GM20000 (cell line): ENCODE measurements at regions not wholly inside any gene's neighbourhood (a gene's known extent, or its start where the extent isn't known, plus 50 kb on each side); places are given as distances from the start of the nearest gene placed in this dataset.

ENCODE experiments used
- DNase-seq: peaks from one replicate; pipeline ENCODE4 v3.0.0; 2012; ENCODE audit warnings: low spot score
- CTCF ChIP-seq: IDR thresholded peaks from 2 replicates; pipeline ENCODE4 v1.5.1; 2012; ENCODE audit warnings: mild to moderate bottlenecking, control low read depth; ENCODE audit errors: extremely low read depth, missing control alignments

DNA sequence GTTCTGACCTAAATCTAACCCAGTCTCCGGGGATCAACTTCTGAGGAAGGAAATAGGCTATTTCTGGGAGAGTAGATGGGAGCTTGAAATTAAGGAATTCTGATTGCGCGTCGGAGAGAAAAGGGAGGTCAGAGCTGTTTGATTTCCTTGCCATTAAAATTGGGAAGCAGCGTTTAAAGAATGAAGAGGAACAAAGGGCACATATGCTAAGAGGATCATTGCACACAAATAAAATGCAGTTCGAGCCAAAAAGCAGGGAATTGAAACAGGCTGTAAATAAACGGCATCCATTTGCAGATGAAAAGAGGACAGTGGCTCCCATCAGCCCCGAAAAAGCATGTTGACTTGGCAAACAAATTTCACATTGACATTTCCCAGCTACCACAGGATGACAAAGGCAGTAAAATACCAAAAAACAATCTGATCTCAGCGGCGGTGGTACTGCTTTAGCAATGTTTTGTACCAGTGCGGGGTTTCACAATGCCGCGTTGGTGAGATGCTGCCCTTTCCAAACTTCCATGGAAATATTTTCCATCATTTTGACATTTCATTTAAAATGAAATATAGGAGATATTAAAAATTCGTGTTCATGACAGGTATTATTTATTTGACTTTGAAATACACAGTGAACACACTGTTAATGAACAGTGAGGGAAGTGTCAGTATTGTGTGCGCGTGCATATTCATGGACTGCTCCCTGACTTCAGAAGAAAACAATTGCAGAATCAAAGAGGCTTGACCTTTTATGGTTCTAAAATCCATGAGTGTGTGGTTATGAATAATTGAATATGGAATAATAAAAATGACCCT is 108.8 kb downstream of the SQOR start:
- TF ChIP-seq CTCF = no peak
- DNase-seq = no peak

DNA sequence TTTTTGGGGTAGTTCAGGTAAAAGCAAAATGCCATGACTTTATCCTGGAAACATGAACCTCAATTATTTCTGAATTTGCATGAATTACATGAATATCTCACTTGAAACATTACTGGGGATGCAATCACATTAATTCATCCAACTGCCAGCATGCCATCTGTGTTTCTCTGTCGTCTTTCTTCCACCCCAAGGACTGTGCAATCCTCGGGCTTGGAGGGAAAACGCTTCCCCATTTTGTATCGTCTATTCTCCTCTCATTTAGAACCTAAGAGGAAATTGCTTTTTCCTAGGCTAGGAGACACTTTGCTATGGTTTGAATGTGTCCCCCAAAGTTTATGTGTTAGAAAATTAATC is 109.4 kb downstream of the SQOR start:
- TF ChIP-seq CTCF = no peak
- DNase-seq = no peak

DNA sequence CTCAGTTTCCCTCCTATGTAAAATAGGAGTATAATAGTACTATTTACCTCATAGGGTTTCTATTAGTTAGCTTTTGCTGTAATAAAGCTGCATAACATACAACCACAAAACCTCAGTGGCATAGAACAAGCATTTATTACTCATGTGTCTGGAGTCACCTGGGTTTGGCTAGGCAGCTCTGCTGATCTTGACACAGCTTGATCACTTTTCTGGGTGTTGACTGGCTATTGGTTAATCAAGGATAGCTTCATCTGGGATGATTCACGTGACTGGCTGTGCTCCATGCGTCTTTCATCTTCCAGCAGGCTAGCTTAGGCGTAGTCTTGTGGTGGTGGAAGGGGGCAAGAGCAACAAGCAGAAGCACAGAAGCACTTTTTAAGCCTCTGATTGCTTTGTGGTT is 112.6 kb downstream of the SQOR start:
- DNase-seq = no peak
- no peak for TF ChIP-seq CTCF

DNA sequence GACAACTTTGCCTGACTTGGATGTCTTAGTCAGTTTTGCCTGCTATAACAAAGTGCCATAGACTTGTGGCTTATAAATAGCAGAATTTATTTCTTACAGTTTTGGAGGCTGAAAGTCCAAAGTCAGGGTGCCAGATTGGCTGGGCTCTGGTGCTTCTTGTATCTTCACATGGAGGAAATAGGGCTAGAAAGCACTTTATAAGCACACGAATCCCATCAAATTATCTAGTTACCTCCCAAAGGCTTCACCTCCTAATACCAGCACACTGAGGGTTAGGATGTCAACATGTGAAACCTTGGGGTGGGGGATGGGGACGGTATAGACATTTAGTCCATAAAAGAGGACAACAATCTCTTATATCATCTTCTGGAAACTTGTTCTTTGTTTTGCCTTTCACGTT is 116.8 kb downstream of the SQOR start:
- DNase-seq = no peak
- TF ChIP-seq CTCF = no peak

- no peak for DNase-seq
- no peak for TF ChIP-seq CTCF
Measured at GRCh38 chr15:45759936-45760335, 125.1 kb downstream of the SQOR start.

GRCh38 chr15:45762726-45763125 is 127.9 kb downstream of the SQOR start:
- no peak for DNase-seq
- no peak for TF ChIP-seq CTCF

DNA sequence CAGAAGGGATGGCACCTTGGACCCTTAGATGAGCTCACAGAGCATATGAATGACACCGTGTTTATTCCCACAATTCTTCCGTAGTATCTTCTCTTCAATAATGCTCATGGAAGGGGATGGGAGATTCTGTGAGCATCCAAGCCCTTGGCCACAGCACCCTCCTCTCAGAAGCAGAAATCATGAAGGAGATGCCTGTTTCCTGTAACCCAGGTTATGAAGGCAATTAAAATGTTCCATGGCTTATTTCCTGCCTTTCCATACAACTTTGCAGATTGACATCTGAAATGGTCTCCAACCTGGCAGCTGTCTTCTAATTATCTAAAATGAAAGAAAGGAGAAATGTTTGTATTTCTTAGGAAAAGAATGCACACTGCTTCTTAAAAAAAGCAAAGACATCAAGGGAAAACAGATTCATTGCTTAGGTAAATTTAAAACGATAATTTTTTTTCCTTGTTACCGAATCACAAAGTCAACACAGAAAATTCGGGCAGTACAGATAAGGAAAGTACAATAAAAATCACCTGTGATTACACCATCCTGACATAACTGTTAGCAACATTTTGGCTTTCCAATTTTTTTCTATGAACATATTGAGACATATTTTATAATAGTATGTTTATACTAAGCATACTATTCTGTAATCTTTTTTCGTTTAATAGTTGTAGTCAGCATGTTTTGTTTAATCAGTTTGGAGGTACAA is 128.5 kb downstream of the SQOR start:
- TF ChIP-seq CTCF = no peak
- DNase-seq = no peak
